Gastroesophageal sphincter (tissue), 3 donors: ENCODE measurements at regions not wholly inside any gene's neighbourhood (a gene's known extent, or its start where the extent isn't known, plus 50 kb on each side); places are given as distances from the start of the nearest gene placed in this dataset.

Experiments
- CTCF ChIP-seq, 4 experiments: fragments of 200-600 bp in 2 of 4; fragments of 450-650 bp in 2 of 4; sonication (generic) in 1 of 4; IDR thresholded peaks; one replicate each; pipeline ENCODE4 v1.5.1; 2017 to 2019; ENCODE audit warnings: antibody characterized with exemption in 4 of 4, mild to moderate bottlenecking in 2 of 4, moderate library complexity in 2 of 4
- EP300 ChIP-seq: sonication (generic); formaldehyde crosslinking; IDR thresholded peaks from one replicate; pipeline ENCODE4 v1.6.1; 2017; ENCODE audit warnings: antibody characterized with exemption, mild to moderate bottlenecking

- TF ChIP-seq CTCF (IDR thresholded peaks at IDR 0.05) = no peak
- no peak for TF ChIP-seq EP300
These were observed 66.6 kb upstream of the TIAM1 start for GRCh38 chr21:31410499-31411131.
